ENCODE measurements at regions not wholly inside any gene's neighbourhood (a gene's known extent, or its start where the extent isn't known, plus 50 kb on each side); places are given as distances from the start of the nearest gene placed in this dataset.

DNA sequence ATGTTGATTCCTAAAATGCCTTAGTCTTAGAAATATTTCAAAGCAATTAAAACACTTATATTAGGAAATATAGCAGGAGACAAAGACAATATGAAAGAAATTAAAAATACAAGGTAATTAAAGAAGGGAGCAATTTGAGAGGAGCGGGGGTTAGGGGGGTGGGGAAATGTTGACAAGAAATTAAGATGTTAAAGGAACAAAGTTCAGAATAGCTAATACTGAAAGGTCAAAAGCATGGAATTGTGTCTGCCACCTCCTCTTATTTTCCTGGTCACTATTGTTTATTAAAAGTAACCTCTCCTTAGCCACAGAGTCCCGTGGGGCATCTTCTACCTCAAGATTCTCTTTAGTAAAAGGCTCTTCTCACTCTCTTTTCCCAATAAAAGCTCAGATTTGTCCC is 244.1 kb downstream of the MREG start:
- peaks cover 4% of the 10 kb centered on the region for H3K9me3 Mint-ChIP-seq
- H3K27ac Mint-ChIP-seq = no peak overlapping the region
- H3K36me3 Mint-ChIP-seq (ENCODE audit: low read depth) = no peaks in the 10 kb centered on the region
- peaks cover 5% of the 10 kb centered on the region for H3K4me1 Mint-ChIP-seq
- no peak for ATAC-seq
- no peak overlapping the region for H3K4me3 Mint-ChIP-seq
- no peak for DNase-seq
- peaks cover 9% of the 10 kb centered on the region for H3K27me3 Mint-ChIP-seq

DNA sequence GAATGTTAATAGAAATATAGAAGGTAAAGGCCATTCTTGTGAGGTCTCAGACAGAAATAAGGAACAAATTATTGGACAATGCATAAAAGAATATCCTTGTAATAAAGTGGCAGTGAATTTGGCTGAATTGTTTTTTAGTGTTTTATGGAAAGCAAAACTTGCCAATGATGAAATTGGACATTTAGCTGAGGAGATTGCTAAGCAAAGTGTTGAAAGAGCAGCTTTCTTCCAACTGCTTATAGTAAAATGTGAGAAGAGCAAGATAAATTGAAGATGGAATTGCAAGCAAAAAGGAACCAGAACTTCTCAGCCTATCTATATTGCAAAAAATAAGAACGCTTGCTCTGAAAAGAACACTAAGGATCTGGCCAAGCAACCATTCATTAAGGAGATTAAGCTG is 245.7 kb downstream of the MREG start:
- no peak for ATAC-seq
- peaks cover 4% of the 10 kb centered on the region for H3K9me3 Mint-ChIP-seq
- H3K36me3 Mint-ChIP-seq (ENCODE audit: low read depth) = no peaks in the 10 kb centered on the region
- no peak for DNase-seq
- no peak overlapping the region for H3K4me3 Mint-ChIP-seq
- peaks cover 19% of the 10 kb centered on the region for H3K4me1 Mint-ChIP-seq
- peaks cover 9% of the 10 kb centered on the region for H3K27me3 Mint-ChIP-seq
- H3K27ac Mint-ChIP-seq = no peak overlapping the region

DNA sequence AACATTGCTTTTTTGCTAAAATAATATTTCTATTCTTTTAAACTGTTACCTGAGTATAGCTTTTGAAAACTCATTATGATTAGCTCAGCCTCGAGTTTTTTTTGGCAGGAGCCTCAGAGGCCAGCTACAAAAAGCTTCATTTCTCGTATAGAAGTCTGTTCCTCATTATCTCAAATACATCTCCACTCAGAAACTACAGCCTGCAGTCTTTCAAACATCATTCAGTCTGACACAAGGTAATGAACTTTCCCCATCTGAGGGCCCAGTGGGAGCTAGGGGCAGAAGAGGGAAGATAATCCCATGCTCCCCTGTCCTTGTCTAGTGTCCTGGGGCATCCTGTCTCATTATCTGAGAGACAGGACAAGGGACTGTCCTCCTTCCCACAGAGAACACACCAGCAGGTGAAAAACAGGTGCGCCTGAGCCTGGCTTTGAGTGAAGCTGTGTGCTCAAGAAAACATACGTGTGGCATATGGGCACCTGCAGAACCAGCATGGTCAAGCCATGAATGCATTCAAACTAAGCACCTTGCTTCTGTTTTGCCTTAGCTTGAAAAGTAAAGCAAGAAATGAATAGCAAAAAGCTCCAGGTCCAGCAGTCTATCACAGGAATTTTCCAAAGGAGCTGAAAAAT is 247.5 kb downstream of the MREG start:
- peaks cover 29% of the 10 kb centered on the region for H3K4me1 Mint-ChIP-seq
- peaks cover 9% of the 10 kb centered on the region for H3K9me3 Mint-ChIP-seq
- peaks cover 9% of the 10 kb centered on the region for H3K27me3 Mint-ChIP-seq
- ATAC-seq = no peak
- no peaks in the 10 kb centered on the region for H3K36me3 Mint-ChIP-seq (ENCODE audit: low read depth)
- no peak overlapping the region for H3K4me3 Mint-ChIP-seq
- no peak overlapping the region for H3K27ac Mint-ChIP-seq
- no peak for DNase-seq

DNA sequence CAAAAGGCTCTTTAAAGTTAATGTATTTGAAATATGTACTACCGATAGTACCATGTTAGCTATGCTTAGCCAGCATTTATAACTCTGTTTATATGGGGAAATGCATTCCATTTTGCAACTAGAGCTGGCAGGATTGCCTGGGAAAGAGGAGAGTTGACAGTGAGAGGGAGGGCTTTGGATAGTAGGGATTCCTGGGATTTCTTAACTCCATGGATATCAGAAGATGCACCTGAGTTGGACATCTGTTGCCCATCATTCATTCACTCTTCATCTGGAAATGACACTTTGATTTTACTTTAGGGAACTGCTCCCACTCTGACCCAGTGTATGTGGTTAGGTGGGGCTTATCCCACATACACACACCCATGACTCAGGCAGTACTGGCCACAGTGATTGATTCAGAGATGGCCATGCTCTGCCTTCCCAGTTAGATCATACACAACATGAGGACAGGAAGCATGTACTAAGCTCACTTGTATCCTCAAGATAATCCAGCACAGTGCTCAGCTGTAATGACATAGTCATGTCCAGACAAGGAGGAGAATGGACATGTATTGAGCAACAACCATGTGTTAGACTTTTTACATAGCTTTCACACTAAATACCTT is 248.8 kb downstream of the MREG start:
- DNase-seq = no peak
- no peaks in the 10 kb centered on the region for H3K36me3 Mint-ChIP-seq (ENCODE audit: low read depth)
- H3K4me3 Mint-ChIP-seq = no peak overlapping the region
- peaks cover 39% of the 10 kb centered on the region for H3K4me1 Mint-ChIP-seq
- H3K9me3 Mint-ChIP-seq = peaks cover 9% of the 10 kb centered on the region
- peak; percentile 48 for ATAC-seq
- peak overlapping the region; percentile 7 for H3K27ac Mint-ChIP-seq
- H3K27me3 Mint-ChIP-seq = peaks cover 11% of the 10 kb centered on the region

DNA sequence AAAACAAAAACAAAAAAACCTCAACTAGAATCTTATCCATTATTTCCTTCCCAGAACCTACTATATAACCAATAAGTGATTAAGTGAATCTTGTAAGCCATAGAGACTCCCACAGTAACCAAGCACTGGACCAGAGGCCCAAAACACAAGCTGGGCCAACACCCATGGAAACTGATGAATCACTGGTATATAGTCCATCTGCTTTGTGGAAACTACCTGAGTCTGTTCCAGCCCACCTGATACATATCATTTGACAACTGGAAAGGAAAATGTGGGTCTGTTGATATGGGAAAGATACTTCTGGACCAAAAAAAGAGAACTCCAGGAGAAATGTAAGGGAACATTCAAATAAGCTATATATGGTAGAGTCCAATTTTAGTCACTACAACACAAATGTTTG is 252.8 kb downstream of the MREG start:
- no peak for DNase-seq
- ATAC-seq = peak; percentile 62
- peaks cover 48% of the 10 kb centered on the region for H3K4me1 Mint-ChIP-seq

DNA sequence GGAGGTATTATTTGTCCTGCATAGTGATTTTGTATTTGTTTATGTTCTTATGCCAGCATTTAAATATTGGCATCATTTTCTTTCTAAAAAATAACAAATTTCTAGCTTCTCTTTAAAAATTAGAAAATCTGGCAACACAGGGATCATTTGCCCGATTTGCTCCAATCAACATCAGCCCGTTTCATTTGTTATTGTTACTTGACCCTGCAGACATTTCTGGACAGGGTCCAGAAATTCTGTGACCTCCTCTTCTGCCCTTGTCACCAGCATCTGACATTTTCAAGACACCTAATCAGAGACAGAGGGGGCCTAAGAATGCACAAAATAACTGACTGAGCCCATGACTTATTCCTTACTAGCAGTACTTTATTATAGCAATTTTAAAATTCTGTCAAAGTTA is 253.3 kb downstream of the MREG start:
- Mint-ChIP-seq H3K36me3 (ENCODE audit: low read depth) (no peaks in the 10 kb centered on the region), H3K4me1 (peaks cover 48% of the 10 kb centered on the region), H3K9me3 (peaks cover 5% of the 10 kb centered on the region), H3K4me3 (no peak overlapping the region), H3K27ac (peak overlapping the region; percentile 15), H3K27me3 (peaks cover 15% of the 10 kb centered on the region)
- no peak for ATAC-seq
- DNase-seq = no peak

More for the DNA sequence above, 252.8 kb downstream of the MREG start:
- Mint-ChIP-seq H3K36me3 (ENCODE audit: low read depth) (no peaks in the 10 kb centered on the region), H3K4me3 (no peak overlapping the region), H3K27me3 (peaks cover 11% of the 10 kb centered on the region), H3K9me3 (peaks cover 5% of the 10 kb centered on the region), H3K27ac (peak overlapping the region; percentile 15)

- Mint-ChIP-seq H3K9me3 (peaks cover 5% of the 10 kb centered on the region), H3K27me3 (peaks cover 14% of the 10 kb centered on the region), H3K36me3 (ENCODE audit: low read depth) (no peaks in the 10 kb centered on the region), H3K4me3 (no peak overlapping the region), H3K27ac (no peak overlapping the region), H3K4me1 (peaks cover 38% of the 10 kb centered on the region)
- ATAC-seq = no peak
- no peak for DNase-seq
These were observed 254.7 kb downstream of the MREG start for GRCh38 chr2:215758691-215759090.

- Mint-ChIP-seq H3K9me3 (peaks cover under 1% of the 10 kb centered on the region), H3K36me3 (ENCODE audit: low read depth) (no peaks in the 10 kb centered on the region), H3K4me3 (no peak overlapping the region), H3K27me3 (peaks cover 15% of the 10 kb centered on the region), H3K4me1 (peaks cover 30% of the 10 kb centered on the region), H3K27ac (no peak overlapping the region)
- ATAC-seq (no peak), DNase-seq (no peak)
These were observed 257.0 kb downstream of the MREG start for GRCh38 chr2:215756346-215756730.

DNA sequence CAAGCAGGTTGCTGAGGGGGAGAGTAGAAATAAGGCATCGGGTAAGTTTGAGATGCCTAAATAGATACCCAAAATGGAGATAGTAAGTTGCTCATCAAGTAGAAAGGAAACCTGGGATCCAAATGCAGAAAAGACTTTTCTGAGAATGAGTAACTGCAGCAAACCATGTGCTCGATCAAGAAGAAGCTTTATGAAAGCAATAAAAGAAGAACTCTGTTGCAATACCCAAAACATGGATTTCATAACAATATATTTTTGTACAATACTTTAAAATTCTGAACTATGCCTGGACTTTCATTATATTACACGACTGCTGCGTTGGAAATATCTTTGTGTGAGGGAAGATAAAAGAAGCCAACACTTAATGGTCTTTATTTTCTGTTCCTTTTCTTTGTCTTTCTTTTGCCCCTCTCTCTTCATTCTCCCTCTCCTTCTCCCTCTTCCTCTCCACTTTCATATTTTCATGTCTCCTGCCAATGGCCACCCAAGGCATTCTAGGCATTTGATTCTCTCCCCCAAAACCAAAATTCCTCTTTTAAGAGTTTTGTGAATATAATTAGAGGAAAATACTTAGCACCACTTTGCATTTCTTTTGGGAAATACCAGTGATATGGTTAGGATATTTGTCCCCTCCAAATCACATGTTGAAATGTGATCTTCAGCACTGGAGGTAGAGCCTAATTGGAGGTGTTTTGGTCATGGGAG is 257.6 kb downstream of the MREG start:
- DNase-seq = no peak
- H3K9me3 Mint-ChIP-seq = no peaks in the 10 kb centered on the region
- H3K27ac Mint-ChIP-seq = no peak overlapping the region
- H3K4me3 Mint-ChIP-seq = no peak overlapping the region
- peaks cover 15% of the 10 kb centered on the region for H3K27me3 Mint-ChIP-seq
- H3K36me3 Mint-ChIP-seq (ENCODE audit: low read depth) = no peaks in the 10 kb centered on the region
- H3K4me1 Mint-ChIP-seq = peaks cover 31% of the 10 kb centered on the region
- no peak for ATAC-seq

DNA sequence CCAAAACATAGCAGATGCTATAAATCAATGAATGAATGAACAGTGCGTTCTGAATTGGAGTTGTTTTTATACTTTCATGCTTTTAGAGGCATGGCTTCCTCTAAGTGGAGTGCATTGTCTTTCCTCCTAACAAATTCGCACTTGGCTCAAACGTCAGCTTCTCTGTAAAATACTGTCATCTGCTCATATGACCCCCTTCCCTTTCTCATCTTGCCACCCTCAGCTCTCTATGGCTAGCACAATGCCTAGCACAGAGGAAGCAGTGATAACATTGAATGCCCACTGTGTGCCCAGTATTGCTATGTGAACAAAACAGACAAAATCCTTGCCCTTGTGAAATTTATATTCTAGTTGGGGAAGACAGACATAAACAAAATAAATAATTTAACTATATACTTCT is 258.8 kb downstream of the MREG start:
- Mint-ChIP-seq H3K4me1 (peaks cover 34% of the 10 kb centered on the region), H3K27me3 (peaks cover 17% of the 10 kb centered on the region), H3K9me3 (no peaks in the 10 kb centered on the region), H3K27ac (no peak overlapping the region), H3K36me3 (ENCODE audit: low read depth) (no peaks in the 10 kb centered on the region), H3K4me3 (no peak overlapping the region)
- DNase-seq (no peak), ATAC-seq (no peak)

DNA sequence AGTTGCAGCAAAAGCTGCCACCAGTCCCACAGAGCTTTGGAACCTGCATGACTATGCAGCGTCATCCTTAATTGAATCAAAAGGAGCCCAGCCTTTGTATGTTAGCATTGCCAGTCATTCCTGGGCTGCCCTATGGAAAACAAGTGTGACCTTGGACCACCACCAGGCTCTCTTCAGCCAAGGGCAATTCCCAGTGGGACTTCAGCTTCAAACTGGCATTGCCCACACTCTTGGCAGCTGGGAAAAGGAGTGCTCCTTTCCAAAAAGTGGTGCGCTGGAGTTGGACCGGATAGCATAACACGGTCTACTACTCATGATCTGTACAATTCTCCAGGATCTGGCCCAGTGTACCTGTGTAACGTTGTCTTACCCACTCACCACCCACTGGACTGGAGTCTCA is 259.5 kb downstream of the MREG start:
- Mint-ChIP-seq H3K9me3 (no peaks in the 10 kb centered on the region), H3K36me3 (ENCODE audit: low read depth) (no peaks in the 10 kb centered on the region), H3K27ac (no peak overlapping the region)

GRCh38 chr2:215752991-215753390 is 260.4 kb downstream of the MREG start:
- Mint-ChIP-seq H3K27ac (no peak overlapping the region), H3K36me3 (ENCODE audit: low read depth) (no peaks in the 10 kb centered on the region), H3K27me3 (peaks cover 17% of the 10 kb centered on the region), H3K4me3 (no peak overlapping the region), H3K4me1 (peaks cover 36% of the 10 kb centered on the region), H3K9me3 (no peaks in the 10 kb centered on the region)
- no peak for DNase-seq
- no peak for ATAC-seq

More for the DNA sequence above, 259.5 kb downstream of the MREG start:
- DNase-seq (no peak), ATAC-seq (no peak)
- no peak overlapping the region for H3K4me3 Mint-ChIP-seq
- H3K27me3 Mint-ChIP-seq = peaks cover 17% of the 10 kb centered on the region
- peaks cover 34% of the 10 kb centered on the region for H3K4me1 Mint-ChIP-seq

- no peak overlapping the region for H3K27ac Mint-ChIP-seq
- no peaks in the 10 kb centered on the region for H3K9me3 Mint-ChIP-seq
- H3K4me1 Mint-ChIP-seq = peaks cover 36% of the 10 kb centered on the region
- DNase-seq (no peak), ATAC-seq (no peak)
- H3K4me3 Mint-ChIP-seq = no peak overlapping the region
- no peaks in the 10 kb centered on the region for H3K36me3 Mint-ChIP-seq (ENCODE audit: low read depth)
- peaks cover 17% of the 10 kb centered on the region for H3K27me3 Mint-ChIP-seq
These were observed 260.9 kb downstream of the MREG start for GRCh38 chr2:215752436-215752835.

DNA sequence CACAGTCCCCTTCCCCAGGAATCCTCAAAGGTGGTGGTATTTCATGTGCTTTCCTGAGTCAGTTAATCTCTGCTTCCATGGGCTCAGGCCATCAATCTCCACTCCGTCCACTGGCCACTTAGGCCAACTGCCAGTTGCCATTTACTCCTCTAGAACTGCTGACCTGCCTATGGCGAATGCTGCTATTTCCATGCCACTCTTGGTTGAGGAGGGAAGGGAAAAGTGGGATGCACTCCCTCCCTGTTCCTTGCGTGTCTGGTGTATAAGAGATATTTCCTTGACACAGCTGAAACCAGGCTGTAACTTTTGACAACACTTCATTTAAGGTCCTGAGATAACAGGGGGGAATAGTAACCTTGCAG is 261.5 kb downstream of the MREG start:
- no peak overlapping the region for H3K27ac Mint-ChIP-seq

GRCh38 chr2:215751200-215751910 is 262.0 kb downstream of the MREG start:
- H3K27ac Mint-ChIP-seq = peak overlapping the region; percentile 7
- no peaks in the 10 kb centered on the region for H3K9me3 Mint-ChIP-seq
- DNase-seq (no peak), ATAC-seq (no peak)
- peaks cover 17% of the 10 kb centered on the region for H3K27me3 Mint-ChIP-seq
- H3K4me3 Mint-ChIP-seq = no peak overlapping the region
- peaks cover 47% of the 10 kb centered on the region for H3K4me1 Mint-ChIP-seq
- H3K36me3 Mint-ChIP-seq (ENCODE audit: low read depth) = no peaks in the 10 kb centered on the region

More for the DNA sequence above, 261.5 kb downstream of the MREG start:
- Mint-ChIP-seq H3K27me3 (peaks cover 17% of the 10 kb centered on the region), H3K36me3 (ENCODE audit: low read depth) (no peaks in the 10 kb centered on the region), H3K9me3 (no peaks in the 10 kb centered on the region), H3K4me3 (no peak overlapping the region), H3K4me1 (peaks cover 42% of the 10 kb centered on the region)
- DNase-seq (no peak), ATAC-seq (no peak)
